SJSA1 (cell line): ENCODE measurements at regions not wholly inside any gene's neighbourhood (a gene's known extent, or its start where the extent isn't known, plus 50 kb on each side); places are given as distances from the start of the nearest gene placed in this dataset.
A peak's percentile ranks its signal among the peaks of the same experiment; 100 is the strongest.

Experiments used
- DNase-seq, 2 experiments: peaks; one replicate each; pipeline ENCODE4 v3.0.0-alpha.2; 2015 to 2020; ENCODE audit warnings: low spot score in 2 of 2, low read depth in 1 of 2
- H3K27ac ChIP-seq: fragments of 250-450 bp; sonication (Bioruptor Pico); 2 replicates; pipeline ENCODE4 v1.5.1; 2020; ENCODE audit warnings: mild to moderate bottlenecking, moderate library complexity
- H3K27me3 ChIP-seq: fragments of 250-450 bp; sonication (Bioruptor Pico); replicated peaks from 2 replicates; pipeline ENCODE4 v1.5.1; 2020; ENCODE audit warnings: mild to moderate bottlenecking, moderate library complexity
- H3K36me3 ChIP-seq: fragments of 250-450 bp; sonication (Bioruptor Pico); 2 replicates; pipeline ENCODE4 v1.5.1; 2020; ENCODE audit warnings: mild to moderate bottlenecking
- H3K4me1 ChIP-seq: fragments of 250-450 bp; sonication (Bioruptor Pico); replicated peaks from 2 replicates; pipeline ENCODE4 v1.6.1; 2021; ENCODE audit warnings: mild to moderate bottlenecking
- H3K4me3 ChIP-seq: fragments of 250-450 bp; sonication (Bioruptor Pico); 2 replicates; pipeline ENCODE4 v1.5.1; 2020; ENCODE audit warnings: mild to moderate bottlenecking
- H3K9me3 ChIP-seq: fragments of 250-450 bp; sonication (Bioruptor Pico); replicated peaks from 2 replicates; pipeline ENCODE4 v1.5.1; 2020; ENCODE audit warnings: mild to moderate bottlenecking

DNA sequence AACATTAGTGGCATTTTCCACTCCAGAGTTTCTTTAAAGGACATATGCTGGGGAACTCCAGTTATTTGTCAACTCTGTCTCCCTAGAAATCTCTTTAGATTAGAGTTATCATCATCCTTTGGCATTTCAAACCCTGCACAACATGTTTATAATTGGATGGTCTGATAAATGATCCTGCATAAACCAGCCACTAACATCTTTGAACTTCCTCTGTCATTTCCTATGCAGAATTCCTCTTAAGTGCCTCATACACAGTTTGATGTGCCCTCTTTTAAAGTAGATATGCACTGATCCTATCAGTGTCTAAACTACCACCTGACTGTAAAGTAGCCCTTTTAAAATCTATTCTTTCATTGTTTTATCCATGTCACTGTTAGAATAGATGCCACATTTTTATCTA, 306.3 kb upstream of the IRAK1BP1 start:
- DNase-seq = no peak
- Histone ChIP-seq H3K4me3 (no peak overlapping the region), H3K36me3 (no peaks in the 10 kb centered on the region), H3K9me3 (no peaks in the 10 kb centered on the region), H3K27me3 (no peaks in the 10 kb centered on the region), H3K27ac (no peak overlapping the region), H3K4me1 (no peaks in the 10 kb centered on the region)

DNA sequence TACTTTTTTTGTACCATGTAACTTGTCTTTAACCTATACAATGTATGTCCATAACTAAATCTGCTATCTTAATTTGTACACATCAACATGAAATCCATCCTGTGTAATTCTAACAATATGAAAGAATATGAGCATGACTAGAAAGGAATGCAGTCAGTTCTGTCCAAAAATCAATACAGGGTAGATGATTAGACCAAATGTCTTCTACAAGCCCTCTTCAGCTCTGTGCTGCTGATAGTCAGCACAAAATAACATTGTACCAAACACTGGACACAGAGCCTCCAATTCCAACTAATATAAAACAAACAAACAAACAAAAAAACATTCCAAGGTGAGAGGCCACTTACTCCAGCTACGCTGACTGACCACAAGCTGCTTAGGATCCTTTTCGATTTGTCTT, 301.4 kb upstream of the IRAK1BP1 start:
- no peak for DNase-seq

GRCh38 chr6:78570044-78570443, 297.3 kb upstream of the IRAK1BP1 start:
- no peak for DNase-seq
- Histone ChIP-seq H3K9me3 (0 out of 2 replicates have a peak, but pooled peaks cover 4% of the 10 kb centered on the region), H3K27ac (no peak overlapping the region)

More for the DNA sequence above, 301.4 kb upstream of the IRAK1BP1 start:
- no peak overlapping the region for H3K27ac ChIP-seq
- no peaks in the 10 kb centered on the region for H3K9me3 ChIP-seq
- no peak overlapping the region for H3K4me3 ChIP-seq
- H3K36me3 ChIP-seq = no peaks in the 10 kb centered on the region
- H3K27me3 ChIP-seq = no peaks in the 10 kb centered on the region
- H3K4me1 ChIP-seq = no peaks in the 10 kb centered on the region

DNA sequence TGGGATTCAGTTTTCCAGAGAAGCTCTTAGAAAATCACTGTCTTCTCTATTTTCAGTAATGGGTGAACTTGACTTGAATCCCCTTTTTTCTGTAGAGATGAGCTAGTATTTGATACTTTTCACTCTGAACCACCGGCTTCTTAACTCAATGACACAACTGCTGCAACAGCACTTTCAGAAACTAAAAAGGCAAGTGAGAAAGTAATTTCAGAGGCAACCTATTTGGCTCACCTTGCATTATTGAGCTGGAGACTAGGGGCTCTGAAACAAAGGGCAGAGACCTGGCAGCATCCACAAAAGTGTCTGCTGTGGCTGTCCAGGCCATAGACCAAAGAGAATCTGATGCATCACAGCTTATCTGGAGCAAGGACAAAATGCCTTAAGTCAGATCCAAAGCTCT, 289.8 kb upstream of the IRAK1BP1 start:
- H3K9me3 ChIP-seq = 0 out of 2 replicates have a peak, but pooled peaks cover 4% of the 10 kb centered on the region
- DNase-seq = no peak
- H3K4me3 ChIP-seq = no peak overlapping the region
- no peak overlapping the region for H3K27ac ChIP-seq
- H3K27me3 ChIP-seq = no peaks in the 10 kb centered on the region
- H3K4me1 ChIP-seq = peaks cover 13% of the 10 kb centered on the region
- H3K36me3 ChIP-seq = no peaks in the 10 kb centered on the region; the same call in 1 of the 2 replicates

More at GRCh38 chr6:78570044-78570443, 297.3 kb upstream of the IRAK1BP1 start:
- H3K36me3 ChIP-seq = no peaks in the 10 kb centered on the region; the same call in 1 of the 2 replicates
- no peak overlapping the region for H3K4me3 ChIP-seq
- H3K4me1 ChIP-seq = no peaks in the 10 kb centered on the region
- H3K27me3 ChIP-seq = no peaks in the 10 kb centered on the region

DNA sequence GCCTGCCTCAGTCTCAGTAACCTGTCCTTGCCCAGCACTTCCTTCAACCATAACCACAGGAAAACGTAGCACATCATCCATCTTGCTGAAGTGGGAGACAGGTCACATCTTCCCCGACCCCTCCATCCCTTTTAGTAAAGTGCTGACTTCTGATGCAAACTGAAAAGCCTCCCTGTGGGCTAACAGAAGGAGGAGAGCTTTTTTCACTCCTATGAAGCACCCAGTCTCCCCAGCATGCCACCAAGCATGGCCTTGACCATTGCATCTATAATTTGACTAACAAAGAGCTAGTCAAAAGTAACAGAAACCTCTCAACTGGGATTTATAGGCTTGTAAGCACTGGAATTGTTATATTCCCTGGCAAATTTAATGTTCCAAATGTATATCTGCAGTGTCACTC, 288.9 kb upstream of the IRAK1BP1 start:
- Histone ChIP-seq H3K9me3 (no peaks in the 10 kb centered on the region), H3K27ac (no peak overlapping the region), H3K27me3 (no peaks in the 10 kb centered on the region), H3K4me1 (peaks cover 13% of the 10 kb centered on the region), H3K36me3 (no peaks in the 10 kb centered on the region), H3K4me3 (no peak overlapping the region)
- no peak for DNase-seq

- no peaks in the 10 kb centered on the region for H3K36me3 ChIP-seq
- no peak overlapping the region for H3K27ac ChIP-seq
- no peak overlapping the region for H3K4me3 ChIP-seq
- H3K27me3 ChIP-seq = no peaks in the 10 kb centered on the region
- no peaks in the 10 kb centered on the region for H3K9me3 ChIP-seq
- no peak for DNase-seq
- peaks cover 13% of the 10 kb centered on the region for H3K4me1 ChIP-seq
These were observed 286.4 kb upstream of the IRAK1BP1 start for GRCh38 chr6:78580923-78581322.

DNA sequence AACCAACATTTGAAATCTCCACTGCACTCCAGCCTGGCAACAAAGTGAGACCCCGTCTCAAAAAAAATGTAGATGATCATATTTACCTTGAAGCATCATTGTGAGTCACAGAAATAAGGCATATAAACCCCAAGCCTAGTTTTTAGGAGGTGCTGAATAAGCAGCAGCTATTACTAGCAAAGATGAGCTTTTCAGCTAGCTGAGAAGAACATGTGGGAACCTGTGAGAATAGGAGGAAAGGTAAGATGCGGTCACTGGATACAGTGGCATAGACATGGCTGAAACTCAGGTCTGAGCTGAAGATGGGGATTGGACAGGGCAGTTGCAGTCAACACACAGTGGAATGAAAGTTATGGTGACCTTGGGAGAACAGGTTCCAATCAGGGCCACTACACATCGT, 284.3 kb upstream of the IRAK1BP1 start:
- Histone ChIP-seq H3K27me3 (no peaks in the 10 kb centered on the region), H3K27ac (no peak overlapping the region), H3K4me1 (peaks cover 13% of the 10 kb centered on the region), H3K4me3 (no peak overlapping the region), H3K9me3 (no peaks in the 10 kb centered on the region), H3K36me3 (no peaks in the 10 kb centered on the region)
- DNase-seq = no peak

GRCh38 chr6:78589436-78589835, 277.9 kb upstream of the IRAK1BP1 start:
- no peak for DNase-seq
- no peak overlapping the region for H3K27ac ChIP-seq
- H3K36me3 ChIP-seq = no peaks in the 10 kb centered on the region
- no peak overlapping the region for H3K4me3 ChIP-seq
- no peaks in the 10 kb centered on the region for H3K9me3 ChIP-seq
- no peaks in the 10 kb centered on the region for H3K4me1 ChIP-seq
- H3K27me3 ChIP-seq = no peaks in the 10 kb centered on the region

- Histone ChIP-seq H3K27me3 (no peaks in the 10 kb centered on the region), H3K36me3 (peaks cover 20% of the 10 kb centered on the region), H3K4me1 (peaks cover 23% of the 10 kb centered on the region), H3K4me3 (no peak overlapping the region), H3K9me3 (no peaks in the 10 kb centered on the region), H3K27ac (no peak overlapping the region)
- DNase-seq = no peak
These were observed 273.3 kb upstream of the IRAK1BP1 start for GRCh38 chr6:78593898-78594667.

DNA sequence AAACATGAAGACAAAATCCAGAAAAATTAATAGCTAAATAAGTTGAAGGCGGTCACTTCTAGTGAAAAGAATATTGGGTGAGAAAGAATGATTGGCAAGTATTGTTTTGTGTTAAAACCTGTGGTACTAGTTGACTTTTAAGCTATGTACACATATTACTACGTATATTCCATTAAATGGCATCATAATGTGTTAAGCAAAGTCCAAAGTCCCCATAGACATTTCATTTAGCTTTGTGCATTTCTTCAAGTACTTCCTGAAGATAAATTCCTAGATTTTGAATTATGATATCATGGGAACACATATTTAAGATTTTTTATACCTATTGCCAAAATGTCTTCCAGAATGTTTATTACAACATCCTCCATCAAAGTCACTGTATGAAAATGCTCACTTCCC, 272.7 kb upstream of the IRAK1BP1 start:
- no peaks in the 10 kb centered on the region for H3K27me3 ChIP-seq
- H3K4me3 ChIP-seq = no peak overlapping the region
- no peak overlapping the region for H3K27ac ChIP-seq
- no peaks in the 10 kb centered on the region for H3K9me3 ChIP-seq
- peaks cover 29% of the 10 kb centered on the region for H3K4me1 ChIP-seq
- peaks cover 20% of the 10 kb centered on the region for H3K36me3 ChIP-seq
- DNase-seq = no peak

GRCh38 chr6:78597966-78598365, 269.4 kb upstream of the IRAK1BP1 start:
- DNase-seq = no peak
- Histone ChIP-seq H3K27me3 (no peaks in the 10 kb centered on the region), H3K4me3 (no peak overlapping the region), H3K27ac (peak overlapping the region; percentile 93), H3K4me1 (peaks cover 46% of the 10 kb centered on the region), H3K36me3 (peaks cover 34% of the 10 kb centered on the region), H3K9me3 (no peaks in the 10 kb centered on the region)

DNA sequence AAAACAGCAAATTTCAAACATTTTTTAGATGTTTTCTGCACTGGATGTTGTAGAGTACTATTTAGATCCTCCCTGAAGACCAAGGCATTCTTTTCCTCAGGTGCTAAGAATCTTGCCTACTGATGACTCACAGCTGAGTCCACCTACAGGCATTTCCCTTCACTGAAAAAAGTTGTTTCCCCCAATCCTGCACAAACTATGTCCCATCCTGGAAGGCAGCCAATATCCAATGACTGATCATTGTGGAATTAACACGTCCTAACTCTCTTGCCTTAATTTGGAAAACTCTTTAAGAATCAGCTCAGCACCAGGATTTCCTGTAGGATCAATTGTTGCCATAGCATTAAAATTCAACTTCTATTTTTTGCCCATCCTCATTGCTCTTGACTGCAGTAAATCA, 268.4 kb upstream of the IRAK1BP1 start:
- Histone ChIP-seq H3K9me3 (no peaks in the 10 kb centered on the region), H3K4me3 (no peak overlapping the region), H3K36me3 (peaks cover 34% of the 10 kb centered on the region), H3K27ac (peak overlapping the region; percentile 93), H3K4me1 (peaks cover 46% of the 10 kb centered on the region), H3K27me3 (no peaks in the 10 kb centered on the region)
- peak; percentile 88 to 96 for DNase-seq

GRCh38 chr6:78599526-78599925, 267.8 kb upstream of the IRAK1BP1 start:
- Histone ChIP-seq H3K27ac (peak overlapping the region; percentile 93), H3K4me3 (no peak overlapping the region), H3K36me3 (peaks cover 34% of the 10 kb centered on the region), H3K27me3 (no peaks in the 10 kb centered on the region), H3K9me3 (no peaks in the 10 kb centered on the region), H3K4me1 (peaks cover 52% of the 10 kb centered on the region)
- peak; percentile 50 to 63 for DNase-seq

DNA sequence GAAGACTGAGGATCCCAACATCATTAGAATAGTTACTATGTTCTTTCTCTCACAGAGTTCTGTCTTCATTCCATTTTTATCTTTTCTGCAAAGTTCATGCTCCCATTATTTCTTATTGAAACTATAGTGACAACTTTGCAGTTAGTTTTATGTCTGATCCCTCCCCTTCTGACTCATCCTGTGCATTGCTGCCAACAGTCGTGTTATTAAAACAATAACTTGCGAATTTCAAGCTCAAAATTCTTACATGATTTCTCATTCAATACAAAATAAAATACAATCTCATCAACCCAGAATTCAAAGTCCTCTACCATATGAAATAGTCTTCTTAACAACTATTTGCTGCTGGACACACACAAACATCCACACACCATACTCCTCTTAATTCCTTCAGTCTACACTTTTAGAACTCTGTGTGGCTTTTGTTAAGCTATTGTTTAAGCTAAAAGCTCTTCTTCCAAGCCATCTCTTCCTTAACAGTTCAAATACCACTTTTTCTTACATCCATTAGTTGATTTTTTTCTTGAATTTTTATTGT, 261.4 kb upstream of the IRAK1BP1 start:
- H3K27me3 ChIP-seq = no peaks in the 10 kb centered on the region
- peak overlapping the region; percentile 32 for H3K4me3 ChIP-seq
- H3K27ac ChIP-seq = peak overlapping the region; percentile 76
- peak; percentile 64 to 80 for DNase-seq
- H3K4me1 ChIP-seq = peaks cover 58% of the 10 kb centered on the region
- peaks cover 8% of the 10 kb centered on the region; the same call in 1 of the 2 replicates for H3K36me3 ChIP-seq
- H3K9me3 ChIP-seq = no peaks in the 10 kb centered on the region
